ENCODE measurements at regions not wholly inside any gene's neighbourhood (a gene's known extent, or its start where the extent isn't known, plus 50 kb on each side); places are given as distances from the start of the nearest gene placed in this dataset.
"Not testable (repeated sequence)": the region's sequence is repeated elsewhere in the genome, so short reads cannot be mapped to it uniquely, and the experiment has no call there.

GRCh38 chr6:15150207-15150606 lies 95.7 kb upstream of the JARID2 start:
- H3K9ac ChIP-seq (ENCODE audit: low read depth, low read length) = no peak overlapping the region
- H3K27ac ChIP-seq (ENCODE audit: low read depth, low read length) = no peak overlapping the region
- no peak overlapping the region for H3K4me3 ChIP-seq (ENCODE audit: low read length)
- no peaks in the 10 kb centered on the region for H3K9me3 ChIP-seq (ENCODE audit: insufficient read depth, low read depth, low read length)
- WGBS = 91% methylated on average over 2 of the region's 2 CpGs
- no peaks in the 10 kb centered on the region for H3K27me3 ChIP-seq (ENCODE audit: insufficient read depth, low read length)
- H3K4me1 ChIP-seq (ENCODE audit: insufficient read depth, low read length) = no peaks in the 10 kb centered on the region
- H3K36me3 ChIP-seq (ENCODE audit: insufficient read depth, low read length) = no peaks in the 10 kb centered on the region

- no peak overlapping the region for H3K4me3 ChIP-seq (ENCODE audit: low read length)
- 96% methylated on average over 2 of the region's 2 CpGs for WGBS
- H3K27me3 ChIP-seq (ENCODE audit: insufficient read depth, low read length) = no peaks in the 10 kb centered on the region
- no peaks in the 10 kb centered on the region for H3K4me1 ChIP-seq (ENCODE audit: insufficient read depth, low read length)
- H3K27ac ChIP-seq (ENCODE audit: low read depth, low read length) = no peak overlapping the region
- no peaks in the 10 kb centered on the region for H3K9me3 ChIP-seq (ENCODE audit: insufficient read depth, low read depth, low read length)
- H3K36me3 ChIP-seq (ENCODE audit: insufficient read depth, low read length) = no peaks in the 10 kb centered on the region
- no peak overlapping the region for H3K9ac ChIP-seq (ENCODE audit: low read depth, low read length)
These were observed 93.2 kb upstream of the JARID2 start for GRCh38 chr6:15152700-15153099.

- Histone ChIP-seq H3K36me3 (ENCODE audit: insufficient read depth, low read length) (no peaks in the 10 kb centered on the region), H3K4me1 (ENCODE audit: insufficient read depth, low read length) (no peaks in the 10 kb centered on the region), H3K9ac (ENCODE audit: low read depth, low read length) (no peak overlapping the region), H3K27ac (ENCODE audit: low read depth, low read length) (no peak overlapping the region), H3K9me3 (ENCODE audit: insufficient read depth, low read depth, low read length) (no peaks in the 10 kb centered on the region), H3K27me3 (ENCODE audit: insufficient read depth, low read length) (no peaks in the 10 kb centered on the region), H3K4me3 (ENCODE audit: low read length) (no peak overlapping the region)
- 97% methylated on average over 7 of the region's 7 CpGs for WGBS
These were observed 92.7 kb upstream of the JARID2 start for GRCh38 chr6:15153191-15153590.

GRCh38 chr6:15157479-15157878 lies 88.4 kb upstream of the JARID2 start:
- Histone ChIP-seq H3K27me3 (ENCODE audit: insufficient read depth, low read length) (no peaks in the 10 kb centered on the region), H3K4me1 (ENCODE audit: insufficient read depth, low read length) (no peaks in the 10 kb centered on the region; the same call in 1 of the 2 replicates), H3K36me3 (ENCODE audit: insufficient read depth, low read length) (no peaks in the 10 kb centered on the region), H3K9ac (ENCODE audit: low read depth, low read length) (no peak overlapping the region), H3K4me3 (ENCODE audit: low read length) (no peak overlapping the region), H3K27ac (ENCODE audit: low read depth, low read length) (no peak overlapping the region), H3K9me3 (ENCODE audit: insufficient read depth, low read depth, low read length) (no peaks in the 10 kb centered on the region)
- WGBS = 97% methylated on average over 2 of the region's 2 CpGs

- no peaks in the 10 kb centered on the region; the same call in 1 of the 2 replicates for H3K4me1 ChIP-seq (ENCODE audit: insufficient read depth, low read length)
- no peaks in the 10 kb centered on the region for H3K36me3 ChIP-seq (ENCODE audit: insufficient read depth, low read length)
- no peaks in the 10 kb centered on the region for H3K27me3 ChIP-seq (ENCODE audit: insufficient read depth, low read length)
- H3K9ac ChIP-seq (ENCODE audit: low read depth, low read length) = no peak overlapping the region
- no peak overlapping the region for H3K4me3 ChIP-seq (ENCODE audit: low read length)
- no peaks in the 10 kb centered on the region for H3K9me3 ChIP-seq (ENCODE audit: insufficient read depth, low read depth, low read length)
- no peak overlapping the region for H3K27ac ChIP-seq (ENCODE audit: low read depth, low read length)
- WGBS = 88% methylated on average over 10 of the region's 10 CpGs
These were observed 86.8 kb upstream of the JARID2 start for GRCh38 chr6:15158821-15159619.

- H3K9me3 ChIP-seq (ENCODE audit: insufficient read depth, low read depth, low read length) = no peaks in the 10 kb centered on the region
- peaks cover under 1% of the 10 kb centered on the region; the same call in 1 of the 2 replicates for H3K4me1 ChIP-seq (ENCODE audit: insufficient read depth, low read length)
- WGBS = no CpG with 5 or more reads among the region's 2 CpGs
- H3K36me3 ChIP-seq (ENCODE audit: insufficient read depth, low read length) = no peaks in the 10 kb centered on the region
- no peak overlapping the region for H3K4me3 ChIP-seq (ENCODE audit: low read length)
- H3K9ac ChIP-seq (ENCODE audit: low read depth, low read length) = no peak overlapping the region
- H3K27ac ChIP-seq (ENCODE audit: low read depth, low read length) = no peak overlapping the region
- H3K27me3 ChIP-seq (ENCODE audit: insufficient read depth, low read length) = no peaks in the 10 kb centered on the region
These were observed 85.1 kb upstream of the JARID2 start for GRCh38 chr6:15160812-15161211.

- not testable (repeated sequence) for H3K4me3 ChIP-seq (ENCODE audit: low read length); H3K27me3 ChIP-seq (ENCODE audit: insufficient read depth, low read length); H3K9ac ChIP-seq (ENCODE audit: low read depth, low read length); H3K36me3 ChIP-seq (ENCODE audit: insufficient read depth, low read length); H3K4me1 ChIP-seq (ENCODE audit: insufficient read depth, low read length); H3K9me3 ChIP-seq (ENCODE audit: insufficient read depth, low read depth, low read length); H3K27ac ChIP-seq (ENCODE audit: low read depth, low read length)
- 94% methylated on average over 4 of the region's 6 CpGs for WGBS
These were observed 81.0 kb upstream of the JARID2 start for GRCh38 chr6:15164855-15165254.

- H3K36me3 ChIP-seq (ENCODE audit: insufficient read depth, low read length) = no peaks in the 10 kb centered on the region
- H3K27ac ChIP-seq (ENCODE audit: low read depth, low read length) = no peak overlapping the region
- peaks cover 21% of the 10 kb centered on the region for H3K4me1 ChIP-seq (ENCODE audit: insufficient read depth, low read length)
- H3K9ac ChIP-seq (ENCODE audit: low read depth, low read length) = no peak overlapping the region
- no peaks in the 10 kb centered on the region for H3K9me3 ChIP-seq (ENCODE audit: insufficient read depth, low read depth, low read length)
- no peak overlapping the region for H3K4me3 ChIP-seq (ENCODE audit: low read length)
- H3K27me3 ChIP-seq (ENCODE audit: insufficient read depth, low read length) = no peaks in the 10 kb centered on the region
- 80% methylated on average over 4 of the region's 5 CpGs for WGBS
These were observed 79.7 kb upstream of the JARID2 start for GRCh38 chr6:15166121-15166520.

GRCh38 chr6:15170126-15170525 lies 75.7 kb upstream of the JARID2 start:
- no peak overlapping the region for H3K4me3 ChIP-seq (ENCODE audit: low read length)
- H3K27ac ChIP-seq (ENCODE audit: low read depth, low read length) = no peak overlapping the region
- H3K9me3 ChIP-seq (ENCODE audit: insufficient read depth, low read depth, low read length) = no peaks in the 10 kb centered on the region
- H3K9ac ChIP-seq (ENCODE audit: low read depth, low read length) = no peak overlapping the region
- H3K27me3 ChIP-seq (ENCODE audit: insufficient read depth, low read length) = no peaks in the 10 kb centered on the region
- 79% methylated on average over 8 of the region's 8 CpGs for WGBS
- H3K36me3 ChIP-seq (ENCODE audit: insufficient read depth, low read length) = no peaks in the 10 kb centered on the region
- H3K4me1 ChIP-seq (ENCODE audit: insufficient read depth, low read length) = peaks cover 28% of the 10 kb centered on the region

- no peaks in the 10 kb centered on the region for H3K27me3 ChIP-seq (ENCODE audit: insufficient read depth, low read length)
- H3K9me3 ChIP-seq (ENCODE audit: insufficient read depth, low read depth, low read length) = no peaks in the 10 kb centered on the region
- H3K4me1 ChIP-seq (ENCODE audit: insufficient read depth, low read length) = peaks cover 25% of the 10 kb centered on the region
- no peaks in the 10 kb centered on the region for H3K36me3 ChIP-seq (ENCODE audit: insufficient read depth, low read length)
- H3K9ac ChIP-seq (ENCODE audit: low read depth, low read length) = no peak overlapping the region
- H3K4me3 ChIP-seq (ENCODE audit: low read length) = no peak overlapping the region
- no peak overlapping the region for H3K27ac ChIP-seq (ENCODE audit: low read depth, low read length)
- 75% methylated on average over 5 of the region's 5 CpGs for WGBS
These were observed 74.8 kb upstream of the JARID2 start for GRCh38 chr6:15171026-15171425.

GRCh38 chr6:15176816-15177370 lies 69.0 kb upstream of the JARID2 start:
- H3K27ac ChIP-seq (ENCODE audit: low read depth, low read length) = no peak overlapping the region
- WGBS = 95% methylated on average over 9 of the region's 9 CpGs
- H3K9me3 ChIP-seq (ENCODE audit: insufficient read depth, low read depth, low read length) = no peaks in the 10 kb centered on the region
- no peak overlapping the region for H3K9ac ChIP-seq (ENCODE audit: low read depth, low read length)
- H3K4me1 ChIP-seq (ENCODE audit: insufficient read depth, low read length) = no peaks in the 10 kb centered on the region
- H3K36me3 ChIP-seq (ENCODE audit: insufficient read depth, low read length) = no peaks in the 10 kb centered on the region
- no peaks in the 10 kb centered on the region for H3K27me3 ChIP-seq (ENCODE audit: insufficient read depth, low read length)
- H3K4me3 ChIP-seq (ENCODE audit: low read length) = no peak overlapping the region
